ENCODE measurements at regions not wholly inside any gene's neighbourhood (a gene's known extent, or its start where the extent isn't known, plus 50 kb on each side); places are given as distances from the start of the nearest gene placed in this dataset.

GRCh38 chr12:5374713-5375112, 57.2 kb upstream of the NTF3 start:
- no peak for TF ChIP-seq CTCF (IDR thresholded peaks at IDR 0.05; ENCODE audit: low read depth, low read length)
- DNase-seq (ENCODE audit: extremely low read depth, low read depth), result no peak

GRCh38 chr12:5375547-5376295, 56.2 kb upstream of the NTF3 start:
- no peak for TF ChIP-seq CTCF (IDR thresholded peaks at IDR 0.05; ENCODE audit: low read depth, low read length)
- no peak for DNase-seq (ENCODE audit: extremely low read depth, low read depth)

- TF ChIP-seq CTCF (IDR thresholded peaks at IDR 0.05; ENCODE audit: low read depth, low read length), result no peak
Observed at GRCh38 chr12:5376591-5377207, 55.2 kb upstream of the NTF3 start.

GRCh38 chr12:5377997-5378592, 53.8 kb upstream of the NTF3 start:
- TF ChIP-seq CTCF (IDR thresholded peaks at IDR 0.05; ENCODE audit: low read depth, low read length), result no peak
- DNase-seq (ENCODE audit: extremely low read depth, low read depth), result no peak

More at GRCh38 chr12:5376591-5377207, 55.2 kb upstream of the NTF3 start:
- DNase-seq (ENCODE audit: extremely low read depth, low read depth), result no peak

- TF ChIP-seq CTCF (IDR thresholded peaks at IDR 0.05; ENCODE audit: low read depth, low read length), result no peak
- DNase-seq (ENCODE audit: extremely low read depth, low read depth), result no peak
Observed at GRCh38 chr12:5379749-5380496, 52.0 kb upstream of the NTF3 start.
